ENCODE measurements at regions not wholly inside any gene's neighbourhood (a gene's known extent, or its start where the extent isn't known, plus 50 kb on each side); places are given as distances from the start of the nearest gene placed in this dataset.
"Not testable (repeated sequence)": the region's sequence is repeated elsewhere in the genome, so short reads cannot be mapped to it uniquely, and the experiment has no call there.

DNA sequence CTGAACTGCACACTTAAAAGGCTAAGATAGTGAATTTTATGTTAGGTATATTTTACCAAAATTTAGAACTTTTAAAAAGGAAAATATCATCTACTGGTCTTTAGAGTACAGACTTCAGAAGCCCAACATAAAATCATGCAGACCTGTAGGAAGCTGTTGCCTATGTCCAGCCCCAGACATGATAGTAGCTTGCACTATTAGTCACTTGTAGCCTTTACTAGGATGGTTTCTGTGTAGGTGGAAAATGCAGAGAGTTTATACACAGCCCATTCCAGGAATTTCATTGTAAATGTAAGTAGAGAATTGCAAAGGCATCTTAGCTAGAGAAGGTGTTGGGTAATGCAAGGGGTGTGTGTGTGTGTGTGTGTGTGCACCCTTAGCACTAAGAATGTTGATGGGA lies 640.2 kb downstream of the RNF144A start:
- DNase-seq, result no peak

DNA sequence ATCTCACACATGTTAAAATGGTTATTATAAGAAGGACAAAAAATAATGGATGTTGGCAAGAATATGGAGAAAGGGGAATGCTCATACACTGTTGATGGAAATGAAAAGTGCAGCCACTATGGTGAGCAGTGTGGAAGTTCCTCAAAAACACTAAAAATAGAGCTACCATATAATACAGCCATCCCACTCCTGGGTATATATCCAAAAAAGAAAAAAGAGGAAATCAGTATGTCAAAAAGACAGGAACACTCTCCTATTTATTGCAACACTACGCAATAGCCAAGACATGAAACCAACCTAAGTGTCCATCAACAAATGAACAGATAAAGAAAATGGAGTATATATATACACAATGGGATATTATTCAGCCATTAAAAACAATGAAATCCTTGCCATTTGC lies 642.6 kb downstream of the RNF144A start:
- no peak for DNase-seq

DNA sequence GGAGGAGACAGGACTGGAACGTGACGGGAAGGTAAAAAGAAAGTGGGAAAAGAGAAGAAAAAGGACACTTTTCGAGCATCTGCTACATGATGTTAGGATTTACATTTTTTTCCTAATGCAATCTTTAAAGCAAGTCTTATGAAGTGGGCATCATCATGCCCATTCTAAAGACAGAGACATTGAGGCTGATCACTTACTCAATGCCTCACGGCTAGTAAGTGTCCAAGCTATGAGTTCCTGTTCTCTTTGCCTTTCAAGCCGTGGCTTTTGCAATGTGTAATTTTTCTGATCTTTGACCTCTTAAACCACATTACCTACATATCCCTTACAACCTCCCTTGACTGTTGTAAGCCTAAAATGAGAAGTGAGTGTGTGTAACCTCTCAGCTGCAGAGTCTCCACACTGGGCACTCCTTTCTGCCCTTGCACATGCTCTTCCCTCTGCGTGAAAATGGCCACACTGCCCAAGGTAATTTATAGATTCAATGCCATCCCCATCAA lies 649.2 kb downstream of the RNF144A start:
- no peak for DNase-seq

DNA sequence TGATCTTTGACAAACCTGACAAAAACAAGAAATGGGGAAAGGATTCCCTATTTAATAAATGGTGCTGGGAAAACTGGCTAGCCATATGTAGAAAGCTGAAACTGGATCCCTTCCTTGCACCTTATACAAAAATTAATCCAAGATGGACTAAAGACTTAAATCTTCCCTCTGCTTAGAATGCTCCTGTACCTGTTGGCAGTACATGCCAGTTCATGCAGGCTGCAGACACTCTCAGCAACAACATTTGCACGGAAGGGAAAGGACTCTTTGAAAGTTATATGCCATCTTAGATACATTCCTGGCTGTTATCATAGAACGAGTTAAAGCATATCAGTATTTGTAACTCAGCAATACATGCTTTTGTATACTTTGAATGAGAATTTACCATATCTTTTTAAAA lies 649.9 kb downstream of the RNF144A start:
- not testable (repeated sequence) for DNase-seq

DNA sequence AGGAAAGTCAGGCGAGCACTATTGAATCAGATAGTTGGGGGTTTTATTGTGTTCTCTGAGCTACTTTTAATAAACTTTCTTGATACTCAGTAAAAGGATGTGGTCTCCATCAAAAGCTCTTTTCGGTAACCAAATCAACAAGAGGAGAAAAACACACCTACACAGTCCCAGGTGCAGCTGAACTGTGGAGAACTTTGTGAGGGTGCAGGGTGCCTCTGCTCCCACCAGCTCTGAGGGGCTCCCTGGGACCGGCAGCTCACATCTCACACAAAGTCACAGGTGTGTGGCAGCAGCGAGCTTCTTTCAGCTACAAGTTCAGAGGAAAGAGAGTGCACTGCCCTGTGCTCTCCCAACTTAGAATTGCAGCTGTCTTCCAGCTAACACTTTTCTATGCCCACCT lies 650.4 kb downstream of the RNF144A start:
- DNase-seq, result no peak

DNA sequence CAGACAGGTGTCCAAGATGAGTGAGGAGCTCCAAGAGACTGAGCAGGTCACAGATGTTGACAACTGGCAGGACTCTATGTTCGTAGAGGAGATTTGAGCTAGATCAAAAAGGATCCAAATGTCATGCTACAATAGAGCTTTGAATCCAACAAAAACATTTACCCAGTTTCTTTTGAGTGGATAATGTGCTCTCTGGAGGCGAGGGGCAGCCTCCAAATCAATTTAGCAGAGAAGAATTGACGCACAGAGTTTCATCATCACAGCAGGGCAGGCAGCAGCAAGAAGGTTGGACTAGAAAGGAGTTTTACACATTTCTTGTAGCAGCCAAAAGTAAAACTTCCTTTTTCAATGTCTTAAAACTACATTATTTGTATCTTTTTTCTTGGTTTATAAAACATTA lies 653.0 kb downstream of the RNF144A start:
- DNase-seq, result no peak

DNA sequence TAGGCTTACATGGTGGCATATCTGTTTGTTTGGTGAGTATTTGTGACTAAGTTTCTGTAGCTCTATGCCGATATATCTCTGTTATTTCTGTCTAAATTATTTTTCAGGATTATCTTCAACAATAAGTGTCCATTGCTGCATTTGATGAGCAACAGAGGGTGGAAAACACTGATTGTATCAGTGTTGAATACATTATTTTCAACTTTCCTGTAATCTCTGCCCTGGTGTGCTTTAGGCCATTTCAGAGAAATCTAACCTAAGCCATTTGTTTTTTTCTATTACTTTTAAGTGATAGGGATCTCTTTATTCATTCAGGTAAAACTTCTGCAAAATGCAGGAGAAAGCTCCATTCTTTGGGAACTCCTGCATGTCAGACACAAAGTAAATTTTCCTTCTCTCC lies 654.5 kb downstream of the RNF144A start:
- DNase-seq, result no peak

DNA sequence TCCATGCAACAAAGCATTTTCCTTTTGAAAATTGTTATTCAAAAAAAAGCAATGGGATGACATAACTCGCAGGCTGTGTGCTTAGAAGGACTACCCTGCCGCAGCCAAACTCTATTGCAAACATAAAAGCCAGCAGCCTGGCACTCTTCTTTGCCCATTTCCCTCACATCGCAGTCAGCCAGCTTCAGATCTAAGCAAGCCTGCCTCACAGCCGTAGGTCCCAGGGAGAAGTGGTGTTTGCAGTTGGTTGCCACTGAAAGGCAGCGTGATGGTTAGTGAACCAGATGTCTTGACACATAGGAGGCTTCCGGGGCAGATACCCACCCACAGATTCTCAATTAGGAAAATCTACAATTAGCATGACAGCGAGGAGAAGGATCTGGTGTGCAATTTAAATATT lies 655.2 kb downstream of the RNF144A start:
- no peak for DNase-seq

DNA sequence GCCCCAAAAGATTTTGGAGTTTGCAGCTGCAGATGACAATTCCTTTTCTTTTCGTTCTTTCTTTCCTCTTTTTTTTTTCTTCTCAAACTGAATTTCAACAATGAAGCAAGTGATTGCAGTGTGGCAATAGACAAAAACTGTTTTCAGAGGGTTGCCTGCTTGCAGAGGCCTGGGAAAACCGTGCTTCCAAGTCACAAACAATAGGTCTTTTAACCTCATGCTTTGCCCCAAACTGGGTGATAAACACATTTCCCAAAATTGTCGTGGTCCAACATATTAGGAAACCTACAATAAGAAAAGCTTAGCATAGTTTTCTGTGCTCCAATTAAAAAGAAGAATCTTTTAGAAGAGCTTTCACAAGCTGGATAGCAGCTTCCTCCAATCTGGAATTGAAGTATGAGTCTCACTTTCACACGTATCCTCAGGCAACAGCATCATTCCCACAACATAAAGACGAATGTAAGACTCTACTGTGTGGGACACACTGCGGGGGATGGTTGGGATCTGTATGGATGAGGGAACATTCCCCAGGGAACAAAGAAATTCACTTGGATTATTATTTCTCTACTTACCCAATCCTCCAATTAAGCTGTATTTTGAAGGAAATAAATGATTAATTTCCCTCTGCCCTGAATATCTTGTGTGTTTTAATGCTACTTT lies 656.1 kb downstream of the RNF144A start:
- DNase-seq, result no peak

DNA sequence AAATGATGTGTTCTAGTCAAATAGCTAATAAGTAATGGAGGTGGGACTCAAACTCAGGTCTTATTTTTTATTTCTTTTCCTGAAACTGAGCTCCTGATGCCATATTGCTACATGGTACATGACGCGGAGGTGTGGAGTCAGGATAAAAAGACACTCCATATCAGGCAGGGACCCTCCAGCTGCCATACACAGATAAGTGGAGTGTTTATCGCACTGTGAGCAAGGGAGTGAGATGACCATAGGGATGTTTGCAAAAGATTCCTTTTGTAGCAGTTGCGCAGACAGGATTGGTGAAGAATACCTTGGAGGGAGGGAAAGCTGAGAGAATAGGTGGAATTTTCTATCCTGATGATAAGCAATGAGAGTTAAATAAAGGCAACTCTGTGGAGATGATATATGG lies 657.2 kb downstream of the RNF144A start:
- no peak for DNase-seq

DNA sequence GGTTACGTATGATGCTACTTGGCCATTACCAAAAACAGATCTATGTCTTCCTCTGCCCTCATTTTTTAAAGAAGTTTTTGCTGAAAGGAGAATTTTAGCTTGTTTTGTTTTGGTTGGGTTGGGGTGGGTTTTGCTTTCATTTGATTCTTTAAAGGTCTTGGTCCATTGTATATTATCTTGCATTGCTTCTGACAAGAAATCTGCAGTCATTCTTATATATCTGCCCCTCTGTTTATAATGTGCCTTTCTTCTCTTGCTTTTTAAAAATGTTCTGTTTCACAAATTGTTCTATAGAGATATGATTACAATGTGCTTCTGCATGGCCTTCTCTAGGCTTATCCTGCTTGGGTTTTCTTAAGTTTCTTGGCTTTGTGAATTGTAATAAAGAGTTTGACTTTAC lies 660.6 kb downstream of the RNF144A start:
- DNase-seq, result no peak

DNA sequence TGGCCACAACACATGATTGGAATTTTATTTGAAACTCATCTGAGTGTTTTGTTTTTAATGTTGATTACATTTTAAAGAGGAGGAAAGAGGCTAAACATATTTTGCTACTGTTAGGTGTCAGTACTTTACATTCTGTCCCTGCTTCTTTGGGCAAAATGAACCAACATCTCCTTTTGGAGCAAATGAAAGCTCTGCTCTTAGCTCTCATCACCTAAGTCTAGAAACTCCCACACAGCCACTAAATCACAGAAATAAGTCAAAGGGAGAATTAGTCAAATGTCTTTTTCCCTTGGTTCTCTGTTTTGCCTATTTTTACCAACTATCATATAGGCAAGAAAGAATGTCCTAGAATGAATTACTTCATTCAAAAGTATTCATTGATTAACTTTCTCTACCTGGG lies 666.8 kb downstream of the RNF144A start:
- no peak for DNase-seq

DNA sequence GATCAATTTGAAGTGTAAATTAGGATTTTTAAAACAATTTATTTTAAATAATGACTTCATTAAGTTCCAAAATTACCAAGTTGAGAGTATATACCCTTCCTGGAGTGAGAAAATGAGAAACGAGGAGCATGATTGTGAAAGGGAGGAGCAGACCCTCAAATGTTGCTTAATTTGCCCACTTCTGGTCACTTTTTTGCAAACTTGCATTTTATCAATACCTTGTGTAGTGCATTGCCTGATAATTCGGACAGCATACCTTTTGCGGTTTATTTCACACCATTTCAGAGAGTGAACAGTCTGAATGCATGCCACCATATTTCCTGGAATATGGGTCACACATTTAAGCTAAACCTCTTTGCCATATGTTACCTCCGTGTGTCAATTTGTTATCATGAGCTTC lies 669.7 kb downstream of the RNF144A start:
- DNase-seq, result no peak

DNA sequence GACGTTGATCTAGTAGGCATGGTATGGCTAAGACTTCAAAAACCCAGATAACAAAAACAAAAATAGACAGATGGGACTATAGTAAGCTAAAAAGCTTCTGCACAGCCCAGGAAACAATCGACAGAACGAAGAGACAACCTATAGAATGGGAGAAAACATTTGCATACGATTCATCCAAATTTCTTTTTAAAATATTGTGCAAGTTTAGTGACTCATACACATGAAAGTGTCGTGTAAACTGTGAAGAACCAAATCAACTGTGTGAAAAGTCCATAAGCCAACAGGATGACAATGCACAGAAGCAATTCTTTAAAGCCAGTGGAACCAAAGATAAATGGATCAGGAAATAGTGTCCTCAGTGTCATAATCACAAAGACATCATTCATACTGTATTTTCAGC lies 671.1 kb downstream of the RNF144A start:
- DNase-seq, result no peak

DNA sequence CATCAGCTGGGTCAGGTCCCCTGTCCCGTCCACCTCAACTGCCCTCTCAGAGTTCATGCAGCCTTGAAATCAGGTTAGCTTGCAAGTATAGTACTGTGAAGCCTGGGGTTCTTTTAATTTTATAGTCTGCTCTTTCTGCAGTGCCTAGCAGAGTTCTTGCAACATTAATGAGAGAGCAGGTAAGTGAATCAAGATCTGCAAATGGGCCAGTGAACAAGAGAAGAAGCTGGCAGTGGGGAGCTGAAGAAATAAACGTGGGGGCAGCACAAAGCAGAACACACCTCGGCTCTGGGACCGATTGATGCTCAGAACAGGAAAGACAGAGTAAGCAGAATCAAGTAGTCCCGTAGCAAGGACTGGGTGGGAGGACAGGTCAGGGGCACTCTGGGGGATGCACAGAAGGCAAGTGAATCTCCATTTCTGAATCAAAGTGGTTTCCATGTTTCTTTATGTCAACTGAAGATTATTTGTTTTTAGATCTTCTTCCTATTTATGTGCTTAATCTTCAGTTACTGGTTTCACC lies 675.5 kb downstream of the RNF144A start:
- no peak for DNase-seq

DNA sequence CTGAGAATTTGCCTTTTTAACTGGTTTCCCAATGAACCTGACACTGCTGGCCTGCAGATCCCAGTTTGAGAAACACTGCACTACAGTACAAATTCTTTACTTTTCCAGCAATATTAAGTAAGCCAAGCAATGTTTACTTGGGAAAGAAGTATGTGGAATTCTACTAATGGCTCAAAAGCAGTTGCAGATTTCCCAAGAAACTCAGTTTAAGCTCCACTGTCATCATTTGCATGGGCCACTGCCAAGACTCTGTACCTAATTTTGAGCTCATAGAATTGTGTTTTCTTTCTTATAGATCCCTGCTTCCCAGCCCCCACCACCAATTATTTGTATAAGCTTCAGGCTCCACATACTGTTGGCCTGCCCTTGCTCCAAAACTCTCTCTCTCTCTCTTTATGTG lies 676.1 kb downstream of the RNF144A start:
- DNase-seq, result no peak

DNA sequence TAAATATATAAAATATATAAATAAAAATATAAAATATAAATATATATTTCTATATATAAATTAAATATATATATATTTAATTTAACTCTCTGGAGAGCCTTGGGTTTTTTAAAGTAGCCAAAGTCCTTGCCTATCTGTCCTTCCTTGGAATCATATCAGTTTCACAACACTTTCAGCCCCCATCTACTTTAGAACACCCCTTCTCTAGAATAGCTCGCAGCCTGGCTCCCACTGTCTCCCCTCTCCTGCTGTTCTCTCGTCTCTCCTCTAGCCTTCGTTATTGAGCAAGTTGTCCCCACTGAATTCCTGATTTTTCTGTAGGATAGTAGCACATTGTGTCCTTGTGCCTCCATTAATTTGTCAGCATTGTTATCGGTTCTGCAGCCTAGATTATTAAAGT lies 677.0 kb downstream of the RNF144A start:
- no peak for DNase-seq

DNA sequence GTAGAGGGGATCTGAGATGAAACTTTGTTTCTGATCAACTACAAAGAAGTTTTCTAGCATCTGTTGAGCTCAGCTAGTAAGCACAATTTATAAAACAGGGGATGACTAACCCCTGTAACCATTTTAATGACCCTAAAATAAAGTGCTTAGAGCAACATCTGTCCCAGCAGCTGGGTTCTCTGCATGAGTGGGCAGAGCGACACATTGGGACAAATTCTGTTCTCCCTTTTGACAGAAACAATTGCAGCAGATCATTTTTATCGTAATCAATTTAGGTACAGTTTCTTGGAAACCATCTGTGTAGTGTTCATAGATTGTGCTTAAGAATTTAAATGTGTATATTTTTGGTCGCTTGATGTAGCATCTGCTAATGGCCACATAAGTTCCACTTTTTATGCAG lies 678.0 kb downstream of the RNF144A start:
- no peak for DNase-seq

DNA sequence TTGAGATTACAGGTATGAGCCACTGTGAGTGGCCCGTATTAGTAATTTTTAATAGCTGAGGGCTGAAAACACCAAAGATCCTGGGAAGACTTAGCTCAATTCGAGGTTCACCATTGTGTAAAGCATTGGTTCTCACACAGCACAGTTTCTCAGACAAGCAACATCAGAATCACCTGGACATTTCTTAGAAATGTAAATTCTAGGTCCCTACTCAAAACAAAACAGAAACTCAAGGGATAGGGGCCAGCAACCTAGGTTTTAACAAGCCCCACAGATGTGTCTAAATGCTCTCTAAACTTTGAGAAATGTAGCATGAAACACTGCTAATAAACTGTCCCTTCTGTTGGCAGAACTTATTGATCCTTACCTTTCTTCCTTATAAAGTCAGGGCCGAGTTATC lies 681.2 kb downstream of the RNF144A start:
- DNase-seq, result no peak

DNA sequence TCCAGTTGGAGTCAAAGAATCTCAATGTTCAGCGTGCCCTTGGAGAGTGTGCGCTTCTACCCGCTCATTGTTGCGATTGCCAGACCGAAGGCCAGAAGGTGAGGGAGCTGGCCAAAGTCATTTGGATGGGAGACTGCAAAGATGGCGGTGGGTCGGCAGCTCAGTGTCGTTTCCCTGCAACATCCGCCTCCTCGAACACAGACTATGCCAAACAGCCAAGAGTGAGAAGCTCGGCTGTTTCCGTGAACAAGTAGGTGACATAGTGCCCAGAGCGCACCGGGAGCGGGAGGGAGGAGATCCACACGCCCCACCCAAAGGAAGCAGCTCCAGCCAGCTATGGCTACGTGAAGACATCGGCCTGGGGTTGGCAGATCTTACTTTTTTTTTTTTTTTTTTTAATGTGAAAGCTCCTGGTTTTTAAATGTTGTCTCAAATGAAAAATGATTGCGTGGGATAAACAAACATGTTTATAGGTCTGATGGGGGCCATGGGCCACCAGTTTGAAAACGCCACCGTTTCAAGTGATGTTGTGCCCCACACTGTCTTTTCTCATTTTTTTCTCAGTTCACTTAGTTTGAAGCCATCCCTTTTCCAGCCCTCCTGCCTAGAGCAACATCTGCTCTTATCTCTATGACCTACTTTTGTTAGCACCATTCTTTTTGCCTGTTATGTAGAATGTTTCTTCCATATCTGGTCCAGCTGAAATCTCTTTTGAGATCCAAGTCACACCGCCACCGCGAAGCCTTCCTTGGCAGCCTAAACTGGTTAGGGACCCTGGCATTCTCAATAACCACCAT lies 682.4 kb downstream of the RNF144A start:
- DNase-seq, result no peak

DNA sequence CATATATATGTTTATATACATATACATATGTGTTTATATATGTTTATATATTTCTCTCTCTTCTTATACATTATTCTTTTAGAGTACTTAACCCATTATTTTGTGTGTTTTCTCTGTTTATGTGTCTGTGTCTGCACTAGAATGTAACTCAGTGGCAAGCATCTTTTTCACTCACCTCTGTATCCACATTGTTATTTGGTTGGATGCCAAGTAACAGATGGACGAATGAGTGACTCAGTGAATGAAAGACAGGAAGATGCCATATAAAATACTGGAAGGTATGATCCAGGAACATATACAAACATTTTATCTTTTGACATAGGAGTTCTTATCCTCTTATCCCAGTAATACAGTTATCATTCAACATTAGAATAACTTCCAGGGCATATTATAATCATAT lies 684.8 kb downstream of the RNF144A start:
- no peak for DNase-seq

DNA sequence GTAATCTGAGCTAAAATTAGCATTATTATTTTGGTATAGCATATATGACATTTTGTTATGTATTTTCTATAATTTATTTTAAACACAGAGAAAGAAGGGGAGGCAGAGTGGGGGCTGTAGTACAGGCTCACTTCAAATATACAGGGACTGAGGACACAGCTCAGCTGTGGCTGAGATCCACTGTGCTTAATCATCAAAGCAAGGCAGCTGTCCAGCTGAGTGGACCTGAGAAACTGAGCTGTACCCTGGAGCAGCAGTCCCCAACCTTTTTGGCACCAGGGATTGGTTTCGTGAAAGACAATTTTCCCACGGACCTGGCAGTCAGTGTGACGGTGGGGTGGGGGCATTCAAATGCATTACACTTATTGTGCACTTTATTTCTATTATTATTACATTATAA lies 687.2 kb downstream of the RNF144A start:
- DNase-seq, result no peak

DNA sequence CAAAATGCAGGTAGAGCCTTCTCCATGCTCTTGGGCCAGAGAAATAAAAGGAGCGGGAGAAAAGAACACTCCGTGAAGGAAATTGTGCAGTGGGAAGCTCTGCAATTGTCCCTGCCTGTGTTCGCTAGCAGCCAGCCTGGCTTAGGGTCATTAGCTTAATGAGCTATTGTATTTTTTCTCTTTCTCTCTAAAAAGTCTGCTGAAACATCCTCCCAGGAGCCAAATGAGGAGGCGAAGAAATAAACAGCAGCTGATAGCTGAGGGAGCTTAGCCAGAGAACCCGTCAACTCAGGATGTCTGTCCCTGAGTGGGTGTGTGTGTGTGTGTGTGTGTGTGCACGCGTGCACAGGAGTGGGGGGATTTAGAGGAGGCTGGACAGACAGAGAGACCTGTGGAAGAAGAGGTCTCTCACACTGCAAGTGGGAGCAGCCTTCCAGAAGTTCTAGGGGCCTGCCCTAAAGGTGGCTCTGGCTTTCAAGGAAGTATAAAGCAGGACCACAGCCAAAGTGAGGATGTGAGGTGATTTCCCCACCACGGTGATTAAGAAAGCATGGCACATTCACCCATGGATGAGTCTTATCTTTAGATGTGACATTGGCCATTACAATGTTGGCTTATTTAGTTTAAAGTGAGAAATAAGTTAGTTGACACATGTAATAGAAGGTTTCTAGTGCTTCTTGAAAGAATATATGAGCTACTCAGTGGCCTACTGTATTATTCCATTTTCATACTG lies 690.4 kb downstream of the RNF144A start:
- no peak for DNase-seq

DNA sequence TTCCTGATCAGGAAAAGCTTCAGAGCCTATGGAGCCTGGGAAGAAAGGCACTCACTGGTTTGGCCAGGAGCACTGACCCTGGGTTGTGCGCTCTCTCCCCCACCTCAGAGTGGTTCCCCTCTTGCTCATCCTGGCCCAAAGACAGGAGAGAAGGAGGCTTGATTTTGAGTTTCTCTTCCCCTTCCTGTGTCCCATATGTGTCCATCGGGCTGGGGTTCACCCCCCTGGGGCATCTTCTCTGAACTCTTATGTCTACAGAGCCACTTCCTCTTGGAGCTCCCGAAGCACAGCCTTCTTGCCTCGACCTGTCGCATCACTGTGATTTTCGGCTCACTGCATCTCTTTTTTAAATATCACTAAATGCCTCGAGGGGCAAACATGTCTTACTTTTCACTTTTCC lies 692.3 kb downstream of the RNF144A start:
- DNase-seq, result no peak
